VCaP (cell line): ENCODE measurements at regions not wholly inside any gene's neighbourhood (a gene's known extent, or its start where the extent isn't known, plus 50 kb on each side); places are given as distances from the start of the nearest gene placed in this dataset.

ENCODE experiments used
- H3K27ac ChIP-seq: fragments of 450-650 bp; 2 replicates; pipeline ENCODE4 v1.5.1; 2017
- CTCF ChIP-seq: fragments of 450-650 bp; conservative IDR thresholded peaks from 2 replicates; pipeline ENCODE4 v1.5.1; 2017; ENCODE audit warnings: mild to moderate bottlenecking, moderate library complexity

- TF ChIP-seq CTCF, result no peak
- no peak overlapping the region for H3K27ac ChIP-seq
These were observed 231.5 kb upstream of the TCF4 start for GRCh38 chr18:55819448-55819847.

- no peak overlapping the region for H3K27ac ChIP-seq
- TF ChIP-seq CTCF, result no peak
These were observed 230.3 kb upstream of the TCF4 start for GRCh38 chr18:55818284-55818683.

GRCh38 chr18:55811925-55812324 lies 223.9 kb upstream of the TCF4 start:
- H3K27ac ChIP-seq, result no peak overlapping the region
- no peak for TF ChIP-seq CTCF

- no peak for TF ChIP-seq CTCF
These were observed 217.7 kb upstream of the TCF4 start for GRCh38 chr18:55805666-55806065.

GRCh38 chr18:55795101-55795669 lies 207.2 kb upstream of the TCF4 start:
- no peak for TF ChIP-seq CTCF
- no peak overlapping the region for H3K27ac ChIP-seq

More at GRCh38 chr18:55805666-55806065, 217.7 kb upstream of the TCF4 start:
- H3K27ac ChIP-seq, result no peak overlapping the region

GRCh38 chr18:55794288-55795052 lies 206.5 kb upstream of the TCF4 start:
- TF ChIP-seq CTCF, result no peak
- no peak overlapping the region for H3K27ac ChIP-seq

GRCh38 chr18:55790296-55790695 lies 202.3 kb upstream of the TCF4 start:
- no peak for TF ChIP-seq CTCF
- H3K27ac ChIP-seq, result no peak overlapping the region
